ENCODE measurements at regions not wholly inside any gene's neighbourhood (a gene's known extent, or its start where the extent isn't known, plus 50 kb on each side); places are given as distances from the start of the nearest gene placed in this dataset.

DNA sequence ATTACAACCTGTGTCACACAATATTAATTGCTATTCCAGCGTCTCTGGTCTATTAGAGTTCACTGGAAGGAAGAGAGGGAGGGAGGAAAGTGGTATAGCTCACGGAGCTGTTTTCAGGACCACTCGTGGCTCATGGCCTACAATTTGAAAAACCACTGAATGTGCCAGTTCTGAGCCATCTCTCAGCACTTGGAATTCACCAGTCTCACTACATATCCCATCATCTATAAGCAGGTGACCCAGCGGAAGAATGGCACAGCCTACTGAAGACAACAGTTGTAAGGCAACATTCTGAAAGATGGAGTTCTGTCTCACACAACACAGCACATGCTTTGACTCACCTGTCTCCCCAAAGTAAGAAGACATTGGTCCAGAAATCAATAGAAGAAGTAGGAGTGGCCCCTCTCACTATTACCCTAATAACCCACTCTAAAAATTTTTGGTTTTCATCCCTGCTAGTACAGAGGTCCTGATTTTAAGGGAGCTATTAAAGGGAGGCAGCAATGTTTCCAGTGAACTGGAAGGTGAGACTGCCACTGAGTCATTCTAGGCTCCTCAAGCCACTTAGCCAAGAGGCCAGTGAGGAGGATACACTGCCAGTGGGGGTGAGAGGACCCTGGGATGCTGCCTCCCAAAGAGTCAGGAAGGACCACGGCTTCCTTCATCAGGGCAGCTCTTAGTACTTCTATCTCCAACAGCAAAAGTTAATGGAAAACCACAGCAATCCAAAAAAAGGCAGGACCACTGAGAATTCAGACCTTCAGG is 50.0 kb upstream of the DOCK9 start:
- DNase-seq (ENCODE audit: low read depth in 2 of 2): no peak

DNA sequence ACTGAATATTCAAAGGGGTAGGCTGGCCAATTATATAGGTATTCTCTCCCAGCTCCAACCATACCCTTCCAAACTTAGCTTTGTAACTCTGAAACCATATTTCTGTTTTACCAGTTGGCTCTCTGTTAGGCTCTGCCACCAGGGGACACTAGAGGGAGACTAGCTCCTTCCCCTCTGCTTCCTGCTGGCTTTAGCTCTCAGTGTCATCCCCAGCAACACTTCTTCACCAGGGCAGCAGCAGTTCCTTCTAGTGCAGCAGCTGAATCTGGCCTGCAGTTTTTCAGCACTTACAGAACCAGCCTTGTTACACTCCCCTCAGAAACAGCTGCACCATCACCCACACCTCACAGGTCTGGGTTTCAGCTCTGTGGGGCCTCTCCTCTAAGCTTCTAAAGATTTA is 51.0 kb upstream of the DOCK9 start:
- peak in 1 of 2 donors; percentile 9 for DNase-seq (ENCODE audit: low read depth in 2 of 2)

DNA sequence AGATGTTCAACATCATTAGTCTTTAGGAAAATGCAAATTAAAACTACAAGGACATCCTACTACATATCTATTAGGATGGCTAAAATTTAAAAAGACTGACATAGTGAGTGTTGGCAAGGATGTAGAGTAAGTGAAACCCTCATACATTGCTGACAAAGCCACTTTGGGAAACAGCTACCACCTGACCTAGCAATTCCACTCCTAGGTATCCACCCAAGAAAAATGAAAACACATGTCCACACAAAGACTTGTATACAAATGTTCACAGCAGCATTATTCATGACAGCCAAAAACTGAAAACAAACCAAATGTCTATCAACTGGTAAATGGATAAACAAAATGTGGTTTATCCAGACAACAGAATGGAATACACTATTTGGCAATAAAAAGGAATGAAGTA is 51.7 kb upstream of the DOCK9 start:
- no peak for DNase-seq (ENCODE audit: low read depth in 2 of 2)

DNA sequence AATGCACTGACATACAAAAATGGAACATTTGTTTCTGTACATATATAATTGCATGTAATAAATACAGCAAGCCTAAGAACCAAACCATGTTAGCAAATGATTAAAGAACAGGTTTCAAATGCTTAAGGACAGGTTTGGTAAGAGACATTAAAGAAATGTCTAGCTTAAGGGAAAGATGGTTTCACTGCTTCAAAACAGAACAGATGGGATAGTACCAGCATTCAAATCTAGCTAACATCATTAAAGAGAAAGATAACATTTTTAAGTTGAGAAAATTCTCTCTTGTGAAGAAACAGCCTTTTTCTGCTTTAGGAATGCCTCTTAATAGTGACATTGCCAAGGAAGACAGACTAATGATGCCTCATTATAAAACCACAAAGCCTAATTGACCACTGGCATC is 52.5 kb upstream of the DOCK9 start:
- DNase-seq (ENCODE audit: low read depth in 2 of 2): no peak

DNA sequence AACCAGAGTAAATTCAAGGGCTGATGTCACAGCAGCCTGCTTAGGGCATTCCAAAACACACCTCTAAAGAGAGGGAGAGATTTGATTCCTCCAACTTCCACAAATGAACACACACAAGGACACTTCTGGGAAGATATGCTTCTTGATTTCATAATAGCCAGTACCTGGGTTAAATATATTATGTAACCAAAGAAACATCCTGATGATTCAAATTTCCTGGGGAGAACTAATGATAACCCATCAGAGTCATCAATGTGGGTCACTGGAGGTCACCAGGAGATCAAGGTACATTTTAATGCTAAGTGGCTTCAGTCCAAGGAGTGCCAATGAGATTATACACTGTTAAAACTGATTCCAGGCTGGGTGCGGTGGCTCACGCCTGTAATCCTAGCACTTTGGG is 54.0 kb upstream of the DOCK9 start:
- DNase-seq (ENCODE audit: low read depth in 2 of 2): no peak

DNA sequence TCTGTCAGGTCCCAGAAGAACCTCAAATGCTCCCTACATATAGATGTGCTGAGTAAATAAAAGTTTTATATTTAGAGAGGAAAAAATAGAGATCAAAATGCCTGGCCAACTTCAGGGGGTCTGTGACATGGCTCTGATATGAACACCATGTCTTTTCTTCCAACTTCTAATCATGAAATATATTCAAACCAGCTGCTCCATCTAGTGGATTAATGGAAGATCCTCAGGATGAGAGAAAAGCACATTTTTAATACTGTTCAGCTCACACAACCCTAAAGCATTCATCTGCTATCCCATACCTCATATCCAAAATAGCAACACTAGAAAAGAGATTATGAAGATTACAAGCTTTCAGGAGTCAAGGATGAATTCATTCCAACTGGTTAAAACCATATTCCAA is 56.0 kb upstream of the DOCK9 start:
- DNase-seq (ENCODE audit: low read depth in 2 of 2): no peak

DNA sequence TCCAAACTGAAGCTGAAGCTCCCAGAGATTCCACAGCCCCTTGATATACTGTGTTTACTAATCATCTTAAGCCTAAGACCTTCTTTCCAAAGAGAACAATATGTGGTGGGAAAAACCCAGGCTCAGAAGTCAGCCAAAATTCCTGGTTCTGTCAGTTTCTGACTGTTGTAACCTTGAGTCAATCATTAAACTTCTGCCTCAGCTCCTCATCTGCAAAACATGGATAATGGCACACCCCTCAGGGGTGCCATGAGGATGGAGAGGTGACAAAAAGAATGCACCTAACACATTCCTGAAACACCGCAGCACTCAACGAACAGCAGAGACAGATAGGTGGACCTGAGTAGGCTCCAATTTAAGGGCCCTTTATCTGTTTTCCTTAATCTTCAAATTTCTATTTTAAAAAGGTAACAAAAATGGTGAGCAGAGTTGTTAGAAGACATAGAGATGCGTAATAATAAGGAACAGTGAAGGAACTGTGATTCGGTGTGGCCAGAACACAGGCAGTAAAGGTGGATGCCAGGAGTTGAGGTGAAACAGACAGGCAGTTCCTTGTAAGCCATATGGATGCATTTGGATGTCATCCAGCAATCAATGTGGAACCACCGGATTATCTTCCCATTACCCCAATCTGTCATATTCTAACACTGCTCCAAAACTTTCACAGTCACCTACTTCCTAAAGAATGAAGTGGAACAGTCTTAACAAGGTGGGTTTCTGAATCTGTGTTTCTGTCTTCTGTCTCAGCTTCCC is 56.6 kb upstream of the DOCK9 start:
- no peak for DNase-seq (ENCODE audit: low read depth in 2 of 2)

DNA sequence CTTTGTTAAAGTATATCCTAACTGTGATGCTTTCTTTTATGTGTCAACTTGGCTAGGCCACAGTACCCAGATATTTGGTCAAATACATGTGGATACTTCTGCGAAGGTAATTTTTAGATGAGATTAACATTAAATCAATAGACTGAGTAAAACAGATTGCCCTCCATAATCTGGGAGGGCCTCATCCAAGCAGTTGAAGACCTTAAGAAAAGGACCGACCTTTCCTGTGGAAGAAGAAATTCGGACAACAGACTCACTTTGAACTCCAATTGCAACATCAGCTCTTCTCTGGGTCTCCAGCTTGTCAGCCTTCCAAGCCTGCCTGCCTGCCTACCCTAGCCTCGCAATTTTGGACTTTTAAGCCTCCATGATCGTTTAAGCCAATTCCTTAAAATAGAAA is 57.9 kb upstream of the DOCK9 start:
- DNase-seq (ENCODE audit: low read depth in 2 of 2): no peak

DNA sequence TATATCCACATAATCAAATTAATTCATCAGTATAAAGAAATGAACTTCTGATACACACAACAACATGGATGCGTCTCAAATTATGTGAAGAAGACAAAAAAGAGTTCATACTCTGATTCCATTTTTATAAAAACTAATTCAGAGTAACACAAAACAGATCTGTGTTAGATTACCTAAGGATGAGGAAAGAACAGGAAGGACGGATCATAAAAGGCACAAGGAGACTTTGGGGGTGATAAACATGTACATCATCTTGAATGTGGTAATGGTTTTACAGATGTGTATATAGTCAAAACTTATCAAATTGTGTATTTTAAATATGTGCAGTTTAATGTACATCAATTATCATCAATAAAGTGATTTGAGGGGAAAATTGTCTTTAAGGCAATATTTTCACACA is 59.9 kb upstream of the DOCK9 start:
- DNase-seq (ENCODE audit: low read depth in 2 of 2): no peak

DNA sequence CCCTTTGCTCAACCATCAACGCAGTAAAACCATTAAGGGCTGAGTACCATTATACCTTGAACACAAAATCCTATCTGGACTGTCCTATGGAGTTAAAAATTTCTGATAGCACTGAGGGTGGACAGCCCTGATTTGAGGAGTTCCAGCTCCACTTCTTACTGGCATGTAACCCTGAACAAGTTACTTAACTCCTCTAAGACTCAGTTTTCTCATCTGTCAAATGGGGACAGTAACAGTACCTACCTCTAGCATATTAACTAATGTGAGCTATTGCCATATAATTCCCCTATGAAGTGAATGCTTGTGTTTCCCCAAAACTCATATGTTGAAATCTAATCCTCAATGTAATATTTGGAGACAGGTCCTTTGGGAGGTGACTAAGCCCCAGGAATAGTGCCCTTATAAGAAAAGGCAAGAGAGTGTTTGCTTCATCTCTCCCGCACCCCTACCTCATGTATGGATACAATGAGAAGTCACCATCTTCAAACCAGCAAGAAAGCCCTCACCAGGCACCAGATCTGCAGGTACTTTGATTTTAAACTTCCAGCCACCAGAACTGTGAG is 61.9 kb upstream of the DOCK9 start:
- no peak for DNase-seq (ENCODE audit: low read depth in 2 of 2)

DNA sequence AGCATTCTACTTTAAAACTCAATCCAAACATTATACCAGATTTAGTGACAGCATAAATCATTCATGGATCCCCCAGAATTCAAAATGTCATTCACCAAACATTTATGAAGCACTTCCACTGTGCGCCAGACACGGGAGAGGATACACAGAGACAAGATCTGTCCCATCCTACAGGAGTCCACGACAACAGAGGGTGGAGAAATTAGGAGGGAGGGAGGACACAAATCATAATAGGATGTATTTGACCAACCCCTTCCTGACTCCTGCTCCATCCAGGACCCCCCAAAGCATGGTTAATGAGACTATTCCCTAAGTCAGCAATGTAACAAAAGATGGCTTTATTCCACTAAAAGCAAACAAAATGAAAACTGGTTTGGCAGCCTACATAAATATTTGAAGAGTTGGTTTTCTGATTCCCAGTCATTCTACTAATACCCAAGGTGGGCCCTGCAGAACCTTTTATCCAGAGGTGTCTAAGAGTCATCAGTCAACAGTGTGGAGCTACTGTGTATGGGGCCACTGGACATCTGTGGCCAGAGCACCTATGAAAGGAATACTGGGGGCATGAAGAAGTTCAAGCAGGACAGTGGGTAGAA is 62.8 kb upstream of the DOCK9 start:
- no peak for DNase-seq (ENCODE audit: low read depth in 2 of 2)

DNA sequence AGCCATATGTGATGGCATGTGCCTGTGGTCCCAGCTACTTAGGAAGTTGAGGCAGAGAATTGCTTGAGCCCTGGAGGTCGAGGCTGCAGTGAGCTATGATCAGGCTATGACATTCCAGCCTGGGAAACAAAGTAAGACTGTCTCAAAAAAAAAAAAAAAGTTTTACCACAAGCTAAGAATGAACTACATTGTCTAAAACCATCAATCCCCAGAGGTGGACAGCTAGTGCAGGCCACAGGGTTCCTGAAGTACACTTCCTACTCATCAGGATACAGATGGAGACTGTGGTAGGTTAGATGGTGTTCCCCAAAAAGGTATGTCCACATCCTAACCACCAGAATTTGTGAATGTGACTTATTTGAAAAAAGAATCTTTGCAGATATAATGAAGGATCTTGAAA is 63.5 kb upstream of the DOCK9 start:
- no peak for DNase-seq (ENCODE audit: low read depth in 2 of 2)

DNA sequence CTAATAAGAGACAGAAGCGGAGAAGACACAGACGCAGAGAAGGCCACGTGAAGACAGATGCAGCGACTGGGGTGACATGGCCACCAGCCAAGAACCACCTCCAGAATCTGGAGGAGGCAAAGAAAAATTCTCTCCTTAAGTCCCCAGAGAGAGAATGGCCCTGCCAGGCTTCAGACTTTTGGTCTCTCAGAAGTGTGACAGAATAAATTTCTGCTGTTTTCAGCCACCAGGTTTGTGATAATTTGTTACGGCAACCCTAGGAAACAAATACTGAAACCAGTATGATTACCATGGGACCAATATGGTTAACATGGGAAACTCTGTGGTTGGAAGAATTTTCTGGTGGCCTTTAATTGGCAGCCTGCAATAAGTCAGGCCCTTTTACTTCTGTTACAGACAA is 63.9 kb upstream of the DOCK9 start:
- no peak for DNase-seq (ENCODE audit: low read depth in 2 of 2)

DNA sequence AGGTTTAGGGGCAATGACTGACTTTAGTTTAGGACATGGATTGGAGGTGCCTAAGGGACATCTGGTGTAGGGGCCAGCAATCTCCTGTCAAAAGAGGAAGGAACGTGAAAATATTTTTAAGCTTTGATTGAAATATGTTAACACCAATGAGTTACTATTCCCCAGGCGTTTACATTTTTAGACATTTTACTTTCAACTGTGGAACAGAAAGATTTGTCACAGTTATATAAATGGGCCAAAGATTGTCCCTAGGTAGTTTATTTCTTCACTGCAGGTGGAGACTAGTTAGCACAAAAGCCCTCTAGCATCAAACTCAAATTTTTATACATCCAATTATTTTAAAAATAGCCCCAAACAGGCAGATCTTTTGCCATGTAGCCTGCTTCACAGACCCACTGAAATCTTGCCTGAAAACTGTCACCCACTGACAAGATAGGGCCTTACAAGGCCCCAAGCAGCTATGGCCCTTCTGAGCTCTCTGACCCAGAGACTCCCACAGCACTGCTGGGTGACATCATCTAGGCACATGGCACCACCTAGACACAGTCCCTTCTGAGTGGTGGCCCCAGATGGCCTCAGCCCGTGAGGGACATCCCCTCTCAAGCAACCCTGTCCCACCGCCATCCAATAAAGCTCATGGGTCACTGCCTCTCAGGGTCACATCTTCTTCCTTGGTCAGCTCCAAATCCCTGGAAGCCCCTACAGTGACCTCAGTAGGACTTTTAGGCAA is 64.8 kb upstream of the DOCK9 start:
- no peak for DNase-seq (ENCODE audit: low read depth in 2 of 2)

DNA sequence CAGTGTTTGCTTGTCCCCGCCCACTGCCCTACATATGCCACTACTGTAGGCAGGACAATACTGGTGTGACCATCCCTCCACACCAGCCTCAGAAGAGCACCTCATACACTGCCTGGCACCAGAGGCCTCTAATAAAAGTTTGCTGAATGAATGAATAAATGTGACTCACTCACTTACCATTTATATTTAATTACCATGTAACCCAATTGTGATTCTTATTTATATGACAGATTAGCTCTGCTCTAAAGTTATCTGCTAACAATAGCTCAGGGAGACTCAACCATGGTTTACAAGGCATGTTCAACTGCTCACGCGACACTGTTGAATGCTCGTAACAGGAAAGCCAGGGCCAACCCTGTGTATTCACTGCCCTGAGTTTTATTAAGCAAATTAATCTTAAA is 66.0 kb upstream of the DOCK9 start:
- no peak for DNase-seq (ENCODE audit: low read depth in 2 of 2)

DNA sequence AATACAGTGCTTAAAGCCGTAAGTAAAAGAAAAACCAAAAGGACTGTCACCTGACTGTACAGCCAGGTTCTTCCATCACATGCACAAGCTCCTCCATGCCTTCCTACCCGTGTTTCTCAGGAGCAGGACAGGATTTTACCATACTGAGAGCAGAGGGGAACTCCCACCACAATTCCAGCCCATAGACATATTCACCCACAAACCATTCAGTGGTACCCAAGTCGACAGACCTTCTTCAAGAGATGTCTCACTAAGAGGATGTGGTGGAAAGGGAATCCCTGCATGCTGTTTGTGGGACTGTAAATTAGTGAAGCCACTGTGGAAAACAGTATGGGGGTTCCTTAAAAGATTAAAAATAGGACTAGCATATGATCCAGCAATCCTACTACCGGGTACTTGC is 66.9 kb upstream of the DOCK9 start:
- no peak for DNase-seq (ENCODE audit: low read depth in 2 of 2)

DNA sequence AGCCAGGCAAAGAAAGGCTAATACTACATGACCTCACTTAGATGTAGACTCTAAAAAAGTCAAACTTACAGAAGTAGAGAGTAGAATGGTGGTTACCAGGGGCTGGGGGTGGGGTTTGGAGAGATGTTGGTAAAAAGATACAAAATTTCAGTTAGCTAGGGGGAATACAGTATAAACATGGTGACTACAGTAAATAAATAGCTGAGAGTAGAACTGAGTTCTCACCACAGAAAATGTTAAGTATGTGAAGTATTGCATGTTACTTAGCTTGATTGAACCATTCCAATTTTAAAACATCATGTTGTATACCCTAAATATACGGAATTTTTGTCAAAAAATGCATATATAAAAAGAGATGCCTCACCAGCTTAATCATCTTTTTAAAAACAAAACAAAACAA is 67.5 kb upstream of the DOCK9 start:
- DNase-seq (ENCODE audit: low read depth in 2 of 2): no peak

DNA sequence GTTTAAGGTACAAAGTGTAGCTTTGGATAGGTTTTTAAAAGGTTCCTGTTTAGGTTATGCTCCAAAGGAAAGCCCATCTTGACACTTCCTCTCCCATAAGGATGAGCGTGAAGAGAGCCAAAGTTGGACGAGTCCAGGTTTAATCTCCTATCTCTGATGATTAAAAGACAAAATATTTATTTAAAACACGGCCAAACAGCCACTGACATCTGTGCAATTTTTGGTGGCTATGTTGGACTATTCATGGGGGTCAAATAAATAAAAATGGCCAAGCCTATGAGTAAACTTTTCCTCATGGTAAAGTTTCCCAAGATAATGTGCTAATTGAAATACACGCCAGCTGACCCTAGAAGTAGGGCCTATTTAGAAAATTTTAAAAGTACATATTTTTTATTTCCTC is 69.0 kb upstream of the DOCK9 start:
- no peak for DNase-seq (ENCODE audit: low read depth in 2 of 2)

DNA sequence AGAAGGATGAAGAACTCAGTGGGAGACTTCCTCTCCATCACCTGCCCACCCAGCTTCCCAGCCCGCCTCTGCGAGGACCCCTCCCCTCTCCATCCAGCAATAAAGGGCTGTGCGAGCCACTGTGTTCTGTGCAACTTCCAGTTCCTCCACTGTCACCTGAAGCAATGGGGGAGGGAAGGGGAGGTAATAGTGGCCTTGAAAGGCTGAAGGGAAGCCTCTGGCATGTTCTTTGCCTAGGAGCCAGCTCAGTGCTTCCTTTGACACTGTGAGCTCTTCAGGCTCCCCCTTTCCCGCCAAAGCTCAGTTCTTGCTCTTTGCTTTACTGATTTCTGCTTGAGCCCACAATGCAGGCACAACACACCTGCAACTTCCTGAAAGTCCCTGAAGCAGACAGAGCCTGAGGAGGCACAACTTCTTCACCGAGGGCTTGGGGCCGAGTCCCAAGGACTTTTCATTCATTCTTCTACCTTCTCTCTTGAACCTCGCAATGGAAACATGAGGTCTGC is 73.2 kb upstream of the DOCK9 start:
- DNase-seq (ENCODE audit: low read depth in 2 of 2): no peak

DNA sequence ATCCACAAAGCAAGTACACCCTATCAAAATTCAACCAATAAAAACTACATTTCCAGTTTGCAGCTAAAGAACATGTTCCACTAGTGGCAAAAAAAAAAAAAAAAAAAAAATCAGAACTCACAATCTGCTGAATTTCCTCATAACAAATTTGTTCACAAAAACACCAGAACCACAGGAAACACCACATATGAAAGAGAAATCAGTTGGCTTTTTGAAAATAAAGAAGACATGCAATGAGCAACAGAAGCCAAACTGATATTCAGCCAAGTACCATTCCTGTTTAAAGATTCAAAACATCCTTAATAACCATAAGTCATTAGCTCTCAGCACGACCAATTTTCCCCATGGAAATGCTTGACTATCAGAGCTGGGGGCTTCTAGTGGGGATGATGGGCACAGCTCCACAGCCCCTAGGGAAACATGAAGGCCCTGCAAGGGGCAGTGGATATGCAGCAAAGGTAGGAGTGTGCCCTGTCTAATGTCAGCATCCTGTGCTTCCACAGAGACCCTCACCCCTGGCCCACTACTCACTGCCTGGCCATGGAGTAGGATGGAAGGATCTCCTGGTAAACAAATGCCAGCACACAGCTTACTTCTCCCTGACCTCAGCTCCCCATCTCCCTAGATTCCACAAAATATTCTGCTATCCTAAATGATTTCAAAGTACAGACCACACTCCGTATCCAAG is 74.0 kb upstream of the DOCK9 start:
- no peak for DNase-seq (ENCODE audit: low read depth in 2 of 2)

DNA sequence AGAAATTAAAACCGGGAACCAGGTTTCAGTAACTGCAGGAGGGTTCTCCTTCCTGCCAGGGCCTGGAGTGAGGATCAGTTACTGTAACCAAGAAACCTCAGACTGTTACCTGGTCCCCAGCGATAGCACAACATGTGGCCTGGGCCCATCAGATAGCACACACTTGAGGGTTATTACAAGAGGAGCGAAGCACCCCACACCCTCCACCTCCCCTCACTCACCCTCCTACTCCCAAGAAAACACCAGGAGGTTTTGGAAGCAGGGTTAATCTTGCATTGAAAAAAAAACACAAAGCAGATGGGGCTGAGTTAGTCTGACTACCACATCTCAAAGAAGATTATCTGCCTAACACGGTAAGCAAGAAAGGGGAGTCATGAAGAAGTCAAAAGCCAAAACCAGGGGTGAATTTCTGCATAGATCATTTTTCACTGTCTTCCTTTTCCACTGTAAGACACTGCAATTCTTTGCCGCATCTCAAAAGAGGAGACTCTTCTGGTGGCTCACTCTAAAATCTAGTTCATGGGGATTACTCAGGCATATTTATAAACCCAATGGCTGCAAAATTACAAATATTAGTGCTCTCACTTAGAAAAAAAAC is 75.9 kb upstream of the DOCK9 start:
- no peak for DNase-seq (ENCODE audit: low read depth in 2 of 2)

All from stimulated activated CD8-positive, alpha-beta memory T cell treated with anti-CD3 and anti-CD28 coated beads, Interleukin-7, amount 100 ng/mL, for 4 hours (primary cell).